ENCODE measurements at regions not wholly inside any gene's neighbourhood (a gene's known extent, or its start where the extent isn't known, plus 50 kb on each side); places are given as distances from the start of the nearest gene placed in this dataset.

GRCh38 chr4:146051728-146052391 lies 113.2 kb upstream of the ZNF827 start:
- no peak for TF ChIP-seq ZMAT4 (CRISPR knock-in tag; IDR thresholded peaks at IDR 0.05)
- no peak for TF ChIP-seq ZNF232 (CRISPR knock-in tag; IDR thresholded peaks at IDR 0.05)
- no peak for TF ChIP-seq CTCF (IDR thresholded peaks at IDR 0.05)
- no peak for TF ChIP-seq STAT6 (CRISPR knock-in tag; conservative IDR thresholded peaks at IDR 0.05; ENCODE audit: low read depth)
- TF ChIP-seq JUN (CRISPR knock-in tag; IDR thresholded peaks at IDR 0.05): no peak

Measured in WTC11 (cell line).